ENCODE measurements at regions not wholly inside any gene's neighbourhood (a gene's known extent, or its start where the extent isn't known, plus 50 kb on each side); places are given as distances from the start of the nearest gene placed in this dataset.

DNA sequence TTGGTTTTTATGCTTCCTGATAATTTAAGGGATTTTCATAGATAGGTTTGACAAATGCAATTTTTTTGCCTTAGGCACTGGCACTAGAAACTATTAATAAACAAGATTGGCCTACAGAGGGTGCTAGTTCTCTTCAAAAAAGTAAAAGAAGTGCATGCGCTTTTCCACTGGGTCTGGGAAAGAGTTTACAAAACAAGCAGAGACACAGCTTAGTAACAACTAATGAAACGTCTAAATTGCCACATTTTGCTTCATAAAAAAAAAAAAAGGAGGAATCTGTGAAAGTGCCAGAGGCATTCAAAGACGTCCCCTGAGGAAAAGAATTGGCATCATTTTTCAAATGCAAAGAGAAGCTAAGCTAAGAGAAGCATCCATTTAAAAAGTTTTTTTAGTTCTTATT lies 58.3 kb upstream of the EEA1 start:
- Mint-ChIP-seq H3K4me1 (ENCODE audit: low read depth) (peaks cover 11% of the 10 kb centered on the region), H3K36me3 (ENCODE audit: low read depth) (peaks cover 1% of the 10 kb centered on the region), H3K9me3 (ENCODE audit: low read depth) (peaks cover 14% of the 10 kb centered on the region), H3K27me3 (ENCODE audit: low read depth) (no peaks in the 10 kb centered on the region), H3K4me3 (ENCODE audit: unreplicated experiment) (no peak overlapping the region), H3K27ac (ENCODE audit: unreplicated experiment) (no peak overlapping the region)
- DNase-seq (ENCODE audit: low spot score) = no peak
- TF ChIP-seq, protein P1, sequence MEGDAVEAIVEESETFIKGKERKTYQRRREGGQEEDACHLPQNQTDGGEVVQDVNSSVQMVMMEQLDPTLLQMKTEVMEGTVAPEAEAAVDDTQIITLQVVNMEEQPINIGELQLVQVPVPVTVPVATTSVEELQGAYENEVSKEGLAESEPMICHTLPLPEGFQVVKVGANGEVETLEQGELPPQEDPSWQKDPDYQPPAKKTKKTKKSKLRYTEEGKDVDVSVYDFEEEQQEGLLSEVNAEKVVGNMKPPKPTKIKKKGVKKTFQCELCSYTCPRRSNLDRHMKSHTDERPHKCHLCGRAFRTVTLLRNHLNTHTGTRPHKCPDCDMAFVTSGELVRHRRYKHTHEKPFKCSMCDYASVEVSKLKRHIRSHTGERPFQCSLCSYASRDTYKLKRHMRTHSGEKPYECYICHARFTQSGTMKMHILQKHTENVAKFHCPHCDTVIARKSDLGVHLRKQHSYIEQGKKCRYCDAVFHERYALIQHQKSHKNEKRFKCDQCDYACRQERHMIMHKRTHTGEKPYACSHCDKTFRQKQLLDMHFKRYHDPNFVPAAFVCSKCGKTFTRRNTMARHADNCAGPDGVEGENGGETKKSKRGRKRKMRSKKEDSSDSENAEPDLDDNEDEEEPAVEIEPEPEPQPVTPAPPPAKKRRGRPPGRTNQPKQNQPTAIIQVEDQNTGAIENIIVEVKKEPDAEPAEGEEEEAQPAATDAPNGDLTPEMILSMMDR (IDR thresholded peaks at IDR 0.05) = peak; percentile 87

DNA sequence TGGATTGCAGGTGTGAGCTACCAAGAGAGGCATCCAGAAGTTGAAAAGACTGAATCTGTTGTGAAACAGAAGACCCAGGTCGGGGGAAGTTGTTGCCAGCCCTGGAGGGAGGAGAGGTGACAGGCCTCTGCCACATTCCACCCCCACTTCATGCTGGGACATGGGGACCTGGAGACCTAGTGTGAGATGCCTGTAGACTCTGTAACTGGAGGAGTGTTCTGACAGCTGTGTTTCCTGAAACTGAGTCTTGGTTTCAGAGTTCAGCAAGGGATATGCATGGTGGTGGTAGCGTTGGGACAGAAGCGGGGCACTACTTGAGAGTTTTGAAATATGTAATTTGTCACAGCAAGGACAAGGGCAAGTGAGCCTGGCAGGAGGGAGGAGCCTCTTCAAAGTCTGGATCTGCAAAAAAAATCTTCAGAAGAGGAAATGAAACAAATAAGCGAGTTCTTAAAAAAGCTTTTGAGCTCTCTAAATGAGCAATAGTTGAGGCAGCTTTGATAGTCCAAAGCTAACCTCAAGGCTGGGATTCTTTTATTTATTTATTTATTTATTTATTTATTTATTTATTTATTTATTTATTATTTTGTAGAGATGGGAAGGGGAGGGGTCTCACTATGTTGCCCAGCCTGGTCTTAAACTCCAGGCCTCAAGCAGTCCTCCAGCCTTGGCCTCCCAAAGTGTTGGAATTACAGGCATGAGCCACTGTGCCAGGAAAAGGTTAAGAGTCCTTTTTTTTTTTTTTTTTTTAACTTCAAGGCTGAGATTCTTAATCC lies 58.9 kb upstream of the EEA1 start:
- H3K27me3 Mint-ChIP-seq (ENCODE audit: low read depth) = no peaks in the 10 kb centered on the region
- H3K4me3 Mint-ChIP-seq (ENCODE audit: unreplicated experiment) = peak overlapping the region; percentile 14
- DNase-seq (ENCODE audit: low spot score) = no peak
- no peaks in the 10 kb centered on the region for H3K36me3 Mint-ChIP-seq (ENCODE audit: low read depth)
- H3K27ac Mint-ChIP-seq (ENCODE audit: unreplicated experiment) = peak overlapping the region; percentile 63
- peaks cover 8% of the 10 kb centered on the region for H3K9me3 Mint-ChIP-seq (ENCODE audit: low read depth)
- TF ChIP-seq, protein P1 (IDR thresholded peaks at IDR 0.05) = no peak
- H3K4me1 Mint-ChIP-seq (ENCODE audit: low read depth) = peaks cover 11% of the 10 kb centered on the region

DNA sequence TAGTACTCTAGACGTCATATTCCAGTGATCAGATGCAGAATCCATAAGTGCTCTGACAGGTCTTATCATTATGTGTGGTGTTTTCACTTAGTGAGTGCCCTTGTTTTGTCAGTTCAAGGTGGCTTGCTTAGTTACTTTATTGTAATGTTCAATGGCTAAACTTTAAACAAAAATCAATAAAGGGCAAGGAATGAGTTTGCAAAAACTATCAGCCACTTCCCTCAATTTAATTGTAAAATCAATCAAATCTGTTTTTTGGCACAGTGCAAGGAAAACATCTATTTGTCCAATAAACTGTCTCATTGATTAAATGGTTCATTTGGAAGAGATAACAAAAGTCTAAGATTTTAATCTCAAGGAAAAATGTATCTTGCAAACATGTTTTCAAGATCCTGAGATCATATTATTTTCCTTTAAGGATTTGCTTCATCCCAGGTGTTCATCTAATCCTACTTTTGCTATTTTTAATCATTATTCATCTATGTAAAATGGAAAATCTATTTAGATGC lies 59.6 kb upstream of the EEA1 start:
- Mint-ChIP-seq H3K4me1 (ENCODE audit: low read depth) (peaks cover 11% of the 10 kb centered on the region), H3K27ac (ENCODE audit: unreplicated experiment) (no peak overlapping the region), H3K9me3 (ENCODE audit: low read depth) (peaks cover 8% of the 10 kb centered on the region), H3K27me3 (ENCODE audit: low read depth) (no peaks in the 10 kb centered on the region), H3K4me3 (ENCODE audit: unreplicated experiment) (no peak overlapping the region), H3K36me3 (ENCODE audit: low read depth) (no peaks in the 10 kb centered on the region)
- TF ChIP-seq, protein P1 (IDR thresholded peaks at IDR 0.05) = no peak
- DNase-seq (ENCODE audit: low spot score) = no peak

- H3K27ac Mint-ChIP-seq (ENCODE audit: unreplicated experiment) = no peak overlapping the region
- H3K4me1 Mint-ChIP-seq (ENCODE audit: low read depth) = peaks cover 11% of the 10 kb centered on the region
- no peaks in the 10 kb centered on the region for H3K36me3 Mint-ChIP-seq (ENCODE audit: low read depth)
- H3K9me3 Mint-ChIP-seq (ENCODE audit: low read depth) = peaks cover 5% of the 10 kb centered on the region
- TF ChIP-seq, protein P1 (IDR thresholded peaks at IDR 0.05) = no peak
- H3K4me3 Mint-ChIP-seq (ENCODE audit: unreplicated experiment) = no peak overlapping the region
- no peaks in the 10 kb centered on the region for H3K27me3 Mint-ChIP-seq (ENCODE audit: low read depth)
- DNase-seq (ENCODE audit: low spot score) = no peak
Measured at GRCh38 chr12:92989715-92990484, 60.8 kb upstream of the EEA1 start.

- DNase-seq (ENCODE audit: low spot score) = no peak
- H3K27ac Mint-ChIP-seq (ENCODE audit: unreplicated experiment) = no peak overlapping the region
- H3K4me1 Mint-ChIP-seq (ENCODE audit: low read depth) = peaks cover 11% of the 10 kb centered on the region
- H3K4me3 Mint-ChIP-seq (ENCODE audit: unreplicated experiment) = no peak overlapping the region
- peaks cover 5% of the 10 kb centered on the region for H3K9me3 Mint-ChIP-seq (ENCODE audit: low read depth)
- TF ChIP-seq, protein P1 (IDR thresholded peaks at IDR 0.05) = no peak
- no peaks in the 10 kb centered on the region for H3K27me3 Mint-ChIP-seq (ENCODE audit: low read depth)
- H3K36me3 Mint-ChIP-seq (ENCODE audit: low read depth) = no peaks in the 10 kb centered on the region
Measured at GRCh38 chr12:92991134-92991533, 62.0 kb upstream of the EEA1 start.
